Erythroblast (primary cell): ENCODE measurements at regions not wholly inside any gene's neighbourhood (a gene's known extent, or its start where the extent isn't known, plus 50 kb on each side); places are given as distances from the start of the nearest gene placed in this dataset.

Experiments used
- DNase-seq, 2 experiments: peaks; one replicate each; lab custom pipeline; 2025; lab: John Stamatoyannopoulos, UW
- GATA1 ChIP-seq: IDR thresholded peaks from 2 replicates; pipeline ENCODE4 v1.6.1; 2011; ENCODE audit warnings: low read depth, mild to moderate bottlenecking, control low read depth, low read length, moderate library complexity
- POLR2A ChIP-seq: IDR thresholded peaks from 2 replicates; pipeline ENCODE4 v1.6.1; 2011; ENCODE audit warnings: mild to moderate bottlenecking, low read length

DNA sequence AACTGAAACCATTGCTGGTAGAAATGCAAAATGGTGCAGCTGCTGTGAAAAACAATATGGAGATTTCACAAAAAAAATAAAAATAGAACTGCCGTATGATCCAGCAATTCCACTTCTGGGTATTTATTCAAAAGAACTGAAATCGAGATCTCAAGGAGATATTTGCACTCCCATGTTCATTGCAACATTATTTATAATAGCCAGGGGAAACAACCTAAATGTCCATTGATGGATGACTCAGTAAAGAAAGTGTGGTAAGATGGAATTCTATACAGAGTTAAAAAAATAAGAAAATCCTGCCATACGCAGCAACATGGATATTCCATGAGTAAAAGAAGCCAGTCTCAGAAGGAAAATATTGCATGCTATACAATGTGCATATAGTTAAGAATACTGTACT lies 290.6 kb upstream of the GHITM start:
- no peak for DNase-seq
- TF ChIP-seq GATA1 = no peak
- TF ChIP-seq POLR2A = no peak

DNA sequence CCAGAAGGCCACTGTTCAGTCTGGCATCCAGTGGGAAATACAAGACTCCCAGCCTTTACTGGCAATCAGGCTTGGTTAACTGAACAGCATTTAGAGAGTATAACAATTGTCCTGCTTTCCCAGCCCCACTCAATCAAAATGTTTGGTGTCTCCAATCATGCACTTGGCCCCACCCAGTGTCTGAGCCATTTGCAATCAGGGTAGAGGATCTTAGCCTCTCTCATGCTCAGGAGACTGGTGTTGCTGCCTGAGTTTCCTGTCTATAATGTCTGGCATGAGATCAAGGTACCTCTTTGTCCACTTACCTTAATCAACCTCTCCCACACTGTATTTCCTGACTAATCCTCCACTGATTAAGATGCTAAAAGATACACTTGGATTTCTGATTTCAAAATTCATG lies 290.2 kb upstream of the GHITM start:
- TF ChIP-seq POLR2A (no peak), GATA1 (no peak)
- DNase-seq = no peak

DNA sequence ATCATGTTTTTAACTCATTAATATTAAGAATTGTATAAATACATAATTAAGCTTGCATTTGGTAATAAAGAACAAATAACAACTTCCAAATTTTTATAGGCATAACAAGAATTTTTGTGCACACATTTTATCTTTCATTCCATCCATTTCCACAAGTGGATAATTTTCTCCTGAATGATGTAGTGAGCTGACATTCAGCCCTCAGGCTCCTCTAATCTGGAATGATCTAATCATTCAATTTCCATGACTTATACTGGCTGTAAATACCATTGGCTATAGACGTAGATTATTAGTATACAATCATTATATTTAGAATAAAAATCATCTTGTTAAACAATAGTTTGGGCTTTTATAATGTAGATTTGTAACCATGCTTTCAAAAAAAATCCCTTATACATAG lies 287.2 kb upstream of the GHITM start:
- TF ChIP-seq GATA1 (no peak), POLR2A (no peak)

DNA sequence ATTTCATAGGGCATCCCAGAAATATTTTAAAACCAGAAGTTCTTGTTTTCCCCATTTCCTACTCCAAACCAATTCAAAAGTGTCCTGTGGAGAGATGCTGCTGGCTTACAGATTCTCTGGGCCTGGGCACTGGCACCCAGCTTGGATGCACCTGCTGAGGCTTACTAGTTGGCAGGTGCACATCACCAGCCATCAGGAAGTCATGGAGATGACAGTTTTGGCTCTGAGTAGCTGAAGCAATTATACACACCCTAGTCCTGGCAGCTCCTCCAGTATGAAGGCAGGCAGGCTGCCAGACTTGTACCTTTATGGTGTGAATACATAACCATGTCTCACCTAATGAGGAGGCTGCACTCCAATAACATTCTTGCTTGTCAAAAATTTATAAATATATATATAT lies 276.6 kb upstream of the GHITM start:
- TF ChIP-seq POLR2A (no peak), GATA1 (no peak)
- DNase-seq = no peak

More for the DNA sequence above, 287.2 kb upstream of the GHITM start:
- no peak for DNase-seq

DNA sequence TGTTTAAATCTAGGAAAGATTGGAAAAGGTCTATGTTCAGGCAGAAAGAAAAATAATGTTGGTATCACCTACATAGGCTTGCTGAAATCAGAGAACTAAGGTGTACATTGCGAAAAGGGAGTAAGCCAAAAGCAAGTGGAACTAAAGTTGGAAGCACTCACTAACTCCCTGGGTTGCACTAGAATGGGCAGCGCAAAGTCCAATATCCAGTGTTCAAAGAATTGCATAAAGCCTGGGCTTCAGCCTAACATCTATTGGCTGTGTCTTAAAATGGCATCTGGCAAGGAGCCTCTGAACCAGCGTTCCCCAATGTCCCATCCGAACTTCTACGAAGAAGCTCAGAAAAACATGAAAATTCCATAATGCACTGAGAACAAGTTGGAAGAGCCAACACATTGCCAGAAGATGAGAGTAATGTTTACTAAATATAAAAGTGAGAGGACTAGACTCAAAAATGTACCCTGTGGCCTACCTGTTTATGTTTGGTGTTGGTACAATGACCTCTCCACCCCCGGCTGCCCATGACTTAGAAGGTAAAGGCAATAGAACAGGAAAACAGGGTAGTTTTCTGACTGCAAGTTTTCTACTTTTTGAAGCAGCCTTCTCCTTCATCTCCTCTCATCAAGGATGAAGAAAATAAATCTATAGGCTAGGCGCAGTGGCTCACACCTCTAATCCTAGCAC lies 275.9 kb upstream of the GHITM start:
- no peak for DNase-seq
- TF ChIP-seq POLR2A = no peak
- TF ChIP-seq GATA1 = no peak

DNA sequence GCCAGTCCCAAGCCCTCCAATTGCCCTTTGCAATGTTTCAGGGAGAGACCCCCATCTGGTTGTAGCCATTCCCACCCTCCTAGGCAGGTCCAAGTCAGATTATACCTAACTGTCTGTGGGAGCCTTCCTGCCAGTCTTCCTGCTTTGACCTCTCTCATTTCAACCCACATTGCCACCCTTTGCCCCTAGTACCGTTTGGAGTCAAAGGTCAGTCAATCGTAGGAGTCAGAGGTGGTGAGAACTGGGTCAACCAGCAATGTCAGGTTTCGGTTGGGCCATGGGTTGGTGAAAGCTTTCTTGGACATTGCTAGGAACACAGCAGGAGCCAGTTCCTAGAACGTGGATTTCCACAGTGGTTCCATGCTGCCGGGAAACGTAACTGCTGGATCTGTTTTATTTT lies 269.4 kb upstream of the GHITM start:
- no peak for DNase-seq

DNA sequence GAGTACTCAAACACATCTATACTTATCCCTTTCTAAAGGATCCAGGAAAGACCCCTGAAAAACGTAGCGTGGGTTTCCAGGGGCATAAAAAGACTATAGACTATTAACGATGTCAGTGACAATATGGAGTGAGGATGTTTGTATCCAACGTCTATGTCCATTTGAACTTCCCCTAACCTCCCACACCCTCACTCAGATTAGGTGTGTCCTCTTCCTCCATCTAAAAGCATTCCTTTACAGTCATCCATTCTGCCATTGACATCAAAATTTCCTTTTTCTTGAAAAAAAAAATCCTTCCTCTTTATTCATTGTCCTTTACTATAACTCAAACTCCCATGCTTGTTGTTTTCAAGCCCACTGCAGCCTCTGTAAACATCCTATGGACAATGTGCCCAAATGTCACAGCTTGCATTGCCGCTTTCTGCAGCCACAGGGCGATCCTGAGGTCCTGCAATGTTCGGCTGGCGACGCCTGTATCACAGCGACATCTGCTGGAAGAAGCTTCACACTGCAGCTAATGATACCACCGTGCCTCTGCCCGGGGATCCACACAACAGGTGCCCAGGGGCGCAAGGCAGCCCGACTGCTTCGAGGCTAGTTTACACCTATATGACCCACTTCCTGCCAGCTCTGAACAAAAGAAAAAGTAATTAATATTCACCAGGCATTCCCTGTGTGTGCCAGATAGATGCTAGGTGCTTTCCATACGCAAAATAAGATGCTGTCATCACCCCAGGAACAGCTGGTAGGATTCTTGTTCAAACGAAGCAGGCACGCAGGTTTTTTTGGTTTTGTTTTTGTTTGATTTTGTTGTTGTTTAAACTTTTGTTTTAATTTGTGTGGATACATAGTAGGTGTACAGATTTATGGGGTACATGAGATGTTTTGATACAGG lies 267.9 kb upstream of the GHITM start:
- peak; percentile 53 to 73 for DNase-seq
- TF ChIP-seq POLR2A (no peak), GATA1 (no peak)

More for the DNA sequence above, 269.4 kb upstream of the GHITM start:
- TF ChIP-seq GATA1 (no peak), POLR2A (no peak)

DNA sequence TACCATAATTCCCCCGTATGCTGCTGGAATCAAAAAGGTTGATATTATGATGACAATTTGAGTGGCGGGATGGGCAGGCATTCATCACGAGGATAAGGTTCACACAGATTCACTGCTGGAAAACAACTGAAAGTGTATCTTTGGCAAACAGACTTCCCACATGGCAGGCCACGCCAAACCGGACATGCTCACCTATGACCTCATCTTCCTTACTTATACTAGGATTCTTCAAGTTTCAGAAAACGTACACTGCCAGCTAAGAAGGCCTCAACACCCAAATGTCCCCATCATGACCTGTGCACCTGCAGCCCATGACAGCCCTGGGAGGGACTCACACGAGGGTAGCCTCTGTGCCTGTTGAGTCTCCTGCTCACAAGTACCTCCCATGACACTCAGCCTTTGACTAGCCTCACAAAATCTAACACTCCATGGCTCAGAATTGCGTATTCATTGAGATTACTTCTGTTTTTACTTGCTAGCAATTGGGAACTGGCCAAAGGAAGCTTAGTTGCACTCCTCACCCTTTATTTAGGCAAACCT lies 259.0 kb upstream of the GHITM start:
- TF ChIP-seq GATA1 (no peak), POLR2A (no peak)
- no peak for DNase-seq

DNA sequence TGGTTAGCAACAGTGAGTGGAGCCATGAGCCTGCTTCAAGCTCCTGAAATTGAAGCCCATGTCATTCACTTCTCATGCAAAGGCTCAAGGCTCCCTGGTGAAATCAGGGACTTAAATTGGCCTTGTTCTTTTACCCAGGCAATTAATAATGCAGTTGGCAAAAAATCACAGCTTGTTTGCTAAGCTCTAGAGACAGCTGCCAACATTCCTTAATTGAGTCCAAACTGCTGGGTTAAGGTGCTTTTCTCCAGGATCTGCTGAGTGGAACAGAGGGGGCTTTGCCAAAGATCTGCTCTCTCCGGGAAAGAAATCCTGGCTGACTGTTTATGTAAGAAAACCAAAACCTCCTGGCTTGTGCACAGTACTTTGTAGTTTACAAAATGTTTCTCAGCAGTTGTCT lies 257.6 kb upstream of the GHITM start:
- DNase-seq = no peak
- TF ChIP-seq POLR2A = no peak
- TF ChIP-seq GATA1 = no peak

DNA sequence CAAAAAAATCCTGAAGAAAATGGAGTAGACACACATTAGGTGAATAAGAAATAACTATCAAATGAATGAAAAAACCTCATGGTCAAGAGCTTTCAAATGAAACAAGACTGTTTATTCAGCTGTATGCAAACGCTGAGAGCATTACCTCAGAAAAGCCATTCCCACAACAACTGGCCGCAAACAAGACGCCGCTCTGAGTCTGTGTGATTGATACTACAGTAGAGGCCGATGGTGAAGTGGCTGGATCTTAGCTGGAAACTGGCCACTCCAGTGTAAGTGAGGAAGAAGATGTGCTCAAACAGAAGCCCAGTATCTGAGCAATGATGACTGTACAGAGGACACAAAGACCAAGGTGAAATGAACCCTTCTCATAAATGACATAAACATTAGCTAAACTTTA lies 252.4 kb upstream of the GHITM start:
- no peak for TF ChIP-seq POLR2A
- TF ChIP-seq GATA1 = no peak

DNA sequence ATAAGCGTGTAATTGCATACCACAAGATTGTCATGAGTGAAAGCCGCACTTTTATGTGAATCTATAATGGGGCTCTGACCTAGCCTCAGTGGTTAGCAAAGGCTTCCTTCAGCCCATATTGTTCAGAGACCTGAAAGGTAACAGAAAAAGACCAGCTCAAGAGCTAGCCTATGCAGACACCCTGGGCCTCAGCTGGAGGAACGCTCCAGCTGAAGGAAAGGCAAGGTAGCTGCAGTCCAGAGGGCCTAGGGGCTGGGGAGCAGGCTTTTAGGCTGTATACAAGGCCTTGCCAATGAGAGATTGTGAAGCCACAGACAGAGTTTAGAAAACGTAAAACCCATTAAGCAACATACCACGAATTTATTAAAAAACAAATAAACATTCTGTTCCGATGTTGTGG lies 246.6 kb upstream of the GHITM start:
- TF ChIP-seq POLR2A = no peak
- TF ChIP-seq GATA1 = no peak
- DNase-seq = no peak

More for the DNA sequence above, 252.4 kb upstream of the GHITM start:
- DNase-seq = no peak

DNA sequence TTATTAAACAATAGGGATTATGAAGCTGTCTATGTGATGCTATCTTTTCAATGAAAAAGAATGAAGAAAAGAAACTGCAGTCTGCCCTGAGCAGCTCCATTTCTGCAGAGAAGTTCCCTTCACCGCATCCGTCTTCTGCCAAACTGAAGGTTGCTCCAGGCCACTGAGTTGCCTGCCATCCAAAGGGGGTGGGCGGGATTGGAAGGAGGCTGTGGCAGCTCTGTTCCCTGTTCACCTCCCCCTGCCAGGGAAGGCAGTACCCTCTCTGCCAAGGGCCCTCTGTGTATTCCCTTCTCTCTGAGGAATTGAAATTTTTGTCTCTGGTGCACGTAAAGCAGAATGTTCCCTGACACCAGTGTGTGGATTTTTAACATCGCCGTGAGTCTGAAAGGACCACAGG lies 243.1 kb upstream of the GHITM start:
- DNase-seq = no peak
- TF ChIP-seq GATA1 (no peak), POLR2A (no peak)

DNA sequence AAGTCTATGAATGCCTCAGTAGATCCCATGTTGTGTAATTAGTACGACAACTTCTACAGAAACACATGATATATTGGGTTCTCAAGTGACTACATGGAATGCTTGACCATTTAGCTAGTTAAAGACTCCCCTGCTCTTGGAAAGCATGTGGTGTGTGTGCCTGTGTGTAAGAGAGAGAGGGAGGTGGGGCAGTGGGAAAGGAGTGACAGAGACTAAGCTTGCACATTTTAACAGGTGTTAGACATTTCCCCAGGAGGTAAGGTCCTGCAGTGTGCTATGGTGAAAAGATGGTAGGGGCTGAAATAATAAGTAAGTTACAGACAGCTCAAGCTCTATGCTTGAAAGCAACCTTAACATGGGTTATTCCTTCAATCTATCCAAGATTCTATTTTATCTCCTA lies 241.7 kb upstream of the GHITM start:
- DNase-seq = no peak
- TF ChIP-seq POLR2A = no peak
- TF ChIP-seq GATA1 = no peak

DNA sequence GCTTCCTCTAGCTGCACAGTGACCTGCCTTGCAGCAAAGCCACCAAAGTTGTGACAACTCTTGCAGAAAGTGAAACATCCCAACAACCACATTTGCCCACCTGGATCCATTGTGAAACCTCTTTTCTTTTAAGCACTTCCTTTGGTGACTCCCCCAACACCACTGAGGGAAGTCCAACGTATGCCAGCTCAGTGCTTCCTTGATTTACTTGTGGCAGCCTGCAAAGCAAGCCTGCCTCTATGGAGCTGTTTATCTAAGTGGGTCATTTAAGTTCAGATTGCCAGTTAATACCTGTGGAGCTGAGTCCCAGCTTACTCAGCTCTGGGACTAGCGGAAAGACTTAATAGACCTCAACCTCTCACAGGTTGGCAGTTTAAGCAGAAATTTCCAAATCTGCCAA lies 230.8 kb upstream of the GHITM start:
- DNase-seq = no peak
- no peak for TF ChIP-seq POLR2A
- no peak for TF ChIP-seq GATA1
